Activated naive CD8-positive, alpha-beta T cell treated with anti-CD3 and anti-CD28 coated beads, Interleukin-2, amount 50 U/mL, for 24 hours (primary cell): ENCODE measurements at regions not wholly inside any gene's neighbourhood (a gene's known extent, or its start where the extent isn't known, plus 50 kb on each side); places are given as distances from the start of the nearest gene placed in this dataset.
"Not testable (repeated sequence)": the region's sequence is repeated elsewhere in the genome, so short reads cannot be mapped to it uniquely, and the experiment has no call there.

Source experiments
- ATAC-seq: fragments of 150-1000 bp; cut with Tn5 transposase; one replicate; pipeline ENCODE4 v1.10.0; 2021
- DNase-seq: peaks from one replicate; pipeline ENCODE4 v3.0.0; 2021
- H3K27ac Mint-ChIP-seq: one replicate; pipeline ENCODE4 v1.8.0; 2021; ENCODE audit warnings: mild to moderate bottlenecking, mixed read lengths
- H3K27me3 Mint-ChIP-seq: one replicate; pipeline ENCODE4 v1.8.0; 2021; ENCODE audit warnings: mixed read lengths
- H3K36me3 Mint-ChIP-seq: one replicate; pipeline ENCODE4 v1.8.0; 2021; ENCODE audit warnings: low read depth, mixed read lengths
- H3K4me1 Mint-ChIP-seq: one replicate; pipeline ENCODE4 v1.8.0; 2021; ENCODE audit warnings: mixed read lengths
- H3K4me3 Mint-ChIP-seq: one replicate; pipeline ENCODE4 v1.8.0; 2021; ENCODE audit warnings: mild to moderate bottlenecking, moderate library complexity, mixed read lengths
- H3K9me3 Mint-ChIP-seq: one replicate; pipeline ENCODE4 v1.8.0; 2021; ENCODE audit warnings: mixed read lengths

GRCh38 chr7:94174375-94174774 is 170.2 kb upstream of the BET1 start:
- H3K9me3 Mint-ChIP-seq = peaks cover 3% of the 10 kb centered on the region
- H3K4me1 Mint-ChIP-seq = peaks cover 23% of the 10 kb centered on the region

GRCh38 chr7:94174956-94175355 is 170.8 kb upstream of the BET1 start:
- peaks cover 15% of the 10 kb centered on the region for H3K27me3 Mint-ChIP-seq
- no peak overlapping the region for H3K4me3 Mint-ChIP-seq

More at GRCh38 chr7:94174375-94174774, 170.2 kb upstream of the BET1 start:
- H3K27me3 Mint-ChIP-seq = peaks cover 15% of the 10 kb centered on the region
- no peak overlapping the region for H3K4me3 Mint-ChIP-seq
- DNase-seq (no peak), ATAC-seq (no peak)
- H3K36me3 Mint-ChIP-seq = no peaks in the 10 kb centered on the region
- no peak overlapping the region for H3K27ac Mint-ChIP-seq

GRCh38 chr7:94176694-94177200 is 172.6 kb upstream of the BET1 start:
- H3K36me3 Mint-ChIP-seq = no peaks in the 10 kb centered on the region

More at GRCh38 chr7:94174956-94175355, 170.8 kb upstream of the BET1 start:
- no peak overlapping the region for H3K27ac Mint-ChIP-seq
- DNase-seq (no peak), ATAC-seq (no peak)
- no peaks in the 10 kb centered on the region for H3K36me3 Mint-ChIP-seq
- peaks cover 23% of the 10 kb centered on the region for H3K4me1 Mint-ChIP-seq
- peaks cover 3% of the 10 kb centered on the region for H3K9me3 Mint-ChIP-seq

GRCh38 chr7:94177441-94177840 is 173.3 kb upstream of the BET1 start:
- no peak for ATAC-seq
- Mint-ChIP-seq H3K27ac (no peak overlapping the region), H3K4me3 (no peak overlapping the region), H3K9me3 (peaks cover 3% of the 10 kb centered on the region), H3K36me3 (no peaks in the 10 kb centered on the region), H3K4me1 (peaks cover 14% of the 10 kb centered on the region), H3K27me3 (peaks cover 14% of the 10 kb centered on the region)
- no peak for DNase-seq

More at GRCh38 chr7:94176694-94177200, 172.6 kb upstream of the BET1 start:
- H3K9me3 Mint-ChIP-seq = peaks cover 3% of the 10 kb centered on the region
- peaks cover 14% of the 10 kb centered on the region for H3K4me1 Mint-ChIP-seq
- H3K27me3 Mint-ChIP-seq = peaks cover 15% of the 10 kb centered on the region
- no peak overlapping the region for H3K27ac Mint-ChIP-seq
- DNase-seq = no peak
- no peak for ATAC-seq
- H3K4me3 Mint-ChIP-seq = no peak overlapping the region

GRCh38 chr7:94178230-94178629 is 174.1 kb upstream of the BET1 start:
- Mint-ChIP-seq H3K27ac (no peak overlapping the region), H3K27me3 (peaks cover 12% of the 10 kb centered on the region), H3K4me3 (no peak overlapping the region), H3K9me3 (peaks cover 3% of the 10 kb centered on the region), H3K36me3 (no peaks in the 10 kb centered on the region), H3K4me1 (peaks cover 14% of the 10 kb centered on the region)
- ATAC-seq (peak; percentile 49), DNase-seq (no peak)

GRCh38 chr7:94179466-94179865 is 175.3 kb upstream of the BET1 start:
- no peak overlapping the region for H3K4me3 Mint-ChIP-seq
- no peak for DNase-seq
- H3K36me3 Mint-ChIP-seq = no peaks in the 10 kb centered on the region
- peaks cover 14% of the 10 kb centered on the region for H3K4me1 Mint-ChIP-seq
- H3K9me3 Mint-ChIP-seq = peaks cover 3% of the 10 kb centered on the region
- ATAC-seq = no peak
- no peak overlapping the region for H3K27ac Mint-ChIP-seq
- H3K27me3 Mint-ChIP-seq = peaks cover 6% of the 10 kb centered on the region

GRCh38 chr7:94182066-94182465 is 177.9 kb upstream of the BET1 start:
- ATAC-seq (no peak), DNase-seq (no peak)
- Mint-ChIP-seq H3K27me3 (peaks cover 7% of the 10 kb centered on the region), H3K27ac (no peak overlapping the region), H3K4me3 (no peak overlapping the region), H3K4me1 (peaks cover 14% of the 10 kb centered on the region), H3K9me3 (peaks cover 3% of the 10 kb centered on the region), H3K36me3 (no peaks in the 10 kb centered on the region)

GRCh38 chr7:94182721-94183120 is 178.6 kb upstream of the BET1 start:
- Mint-ChIP-seq H3K27me3 (peaks cover 7% of the 10 kb centered on the region), H3K9me3 (peaks cover 3% of the 10 kb centered on the region), H3K4me3 (no peak overlapping the region), H3K36me3 (no peaks in the 10 kb centered on the region), H3K4me1 (peaks cover 11% of the 10 kb centered on the region), H3K27ac (no peak overlapping the region)
- no peak for DNase-seq
- no peak for ATAC-seq

- no peak for DNase-seq
- Mint-ChIP-seq H3K4me3 (no peak overlapping the region), H3K36me3 (no peaks in the 10 kb centered on the region), H3K9me3 (peaks cover 3% of the 10 kb centered on the region), H3K4me1 (peaks cover 5% of the 10 kb centered on the region), H3K27me3 (peaks cover 7% of the 10 kb centered on the region), H3K27ac (no peak overlapping the region)
- ATAC-seq = no peak
Observed at GRCh38 chr7:94183289-94183749, 179.2 kb upstream of the BET1 start.

GRCh38 chr7:94183891-94184290 is 179.7 kb upstream of the BET1 start:
- Mint-ChIP-seq H3K27ac (no peak overlapping the region), H3K27me3 (peaks cover 6% of the 10 kb centered on the region), H3K9me3 (no peaks in the 10 kb centered on the region), H3K4me3 (no peak overlapping the region), H3K36me3 (no peaks in the 10 kb centered on the region), H3K4me1 (no peaks in the 10 kb centered on the region)
- DNase-seq (no peak), ATAC-seq (no peak)

- Mint-ChIP-seq H3K9me3 (no peaks in the 10 kb centered on the region), H3K27ac (no peak overlapping the region), H3K27me3 (peaks cover 4% of the 10 kb centered on the region), H3K4me1 (no peaks in the 10 kb centered on the region), H3K4me3 (no peak overlapping the region), H3K36me3 (no peaks in the 10 kb centered on the region)
- ATAC-seq (no peak), DNase-seq (no peak)
Observed at GRCh38 chr7:94188350-94188749, 184.2 kb upstream of the BET1 start.

GRCh38 chr7:94190599-94191061 is 186.5 kb upstream of the BET1 start:
- H3K9me3 Mint-ChIP-seq = no peaks in the 10 kb centered on the region
- DNase-seq = no peak
- no peak overlapping the region for H3K4me3 Mint-ChIP-seq
- peaks cover 4% of the 10 kb centered on the region for H3K27me3 Mint-ChIP-seq
- H3K36me3 Mint-ChIP-seq = no peaks in the 10 kb centered on the region
- no peak overlapping the region for H3K27ac Mint-ChIP-seq
- ATAC-seq = no peak
- no peaks in the 10 kb centered on the region for H3K4me1 Mint-ChIP-seq

- not testable (repeated sequence) for H3K9me3 Mint-ChIP-seq, H3K4me1 Mint-ChIP-seq, H3K27me3 Mint-ChIP-seq, H3K4me3 Mint-ChIP-seq, H3K27ac Mint-ChIP-seq, ATAC-seq, H3K36me3 Mint-ChIP-seq, DNase-seq
Observed at GRCh38 chr7:94194426-94194825, 190.3 kb upstream of the BET1 start.

- no peaks in the 10 kb centered on the region for H3K9me3 Mint-ChIP-seq
- ATAC-seq (no peak), DNase-seq (no peak)
- H3K27ac Mint-ChIP-seq = no peak overlapping the region
- H3K4me1 Mint-ChIP-seq = no peaks in the 10 kb centered on the region
- H3K4me3 Mint-ChIP-seq = no peak overlapping the region
- H3K27me3 Mint-ChIP-seq = no peaks in the 10 kb centered on the region
- no peaks in the 10 kb centered on the region for H3K36me3 Mint-ChIP-seq
Observed at GRCh38 chr7:94195201-94195600, 191.0 kb upstream of the BET1 start.

GRCh38 chr7:94195813-94196212 is 191.7 kb upstream of the BET1 start:
- H3K4me3 Mint-ChIP-seq = no peak overlapping the region
- H3K4me1 Mint-ChIP-seq = no peaks in the 10 kb centered on the region
- DNase-seq = no peak
- H3K27ac Mint-ChIP-seq = no peak overlapping the region
- no peaks in the 10 kb centered on the region for H3K27me3 Mint-ChIP-seq
- no peaks in the 10 kb centered on the region for H3K36me3 Mint-ChIP-seq
- ATAC-seq = no peak
- H3K9me3 Mint-ChIP-seq = no peaks in the 10 kb centered on the region

- Mint-ChIP-seq H3K9me3 (no peaks in the 10 kb centered on the region), H3K4me3 (no peak overlapping the region), H3K36me3 (no peaks in the 10 kb centered on the region), H3K27ac (no peak overlapping the region), H3K27me3 (no peaks in the 10 kb centered on the region), H3K4me1 (no peaks in the 10 kb centered on the region)
- no peak for ATAC-seq
- DNase-seq = no peak
Observed at GRCh38 chr7:94205529-94205928, 189.2 kb upstream of the COL1A2 start.
